ENCODE measurements at regions not wholly inside any gene's neighbourhood (a gene's known extent, or its start where the extent isn't known, plus 50 kb on each side); places are given as distances from the start of the nearest gene placed in this dataset.

GRCh38 chr5:15440434-15440833 lies 59.5 kb upstream of the FBXL7 start:
- TF ChIP-seq CTCF (conservative IDR thresholded peaks at IDR 0.05 in 1 of 2, IDR thresholded peaks at IDR 0.05 in 1 of 2; ENCODE audit: low read depth in 1 of 2, low read length in 2 of 2) (no peak), EZH2 (IDR thresholded peaks at IDR 0.05; ENCODE audit: low read length, missing control alignments) (no peak)
